Stimulated activated effector memory CD8-positive, alpha-beta T cell treated with anti-CD3 and anti-CD28 coated beads, Interleukin-12 subunit alpha, Interleukin-12 subunit beta, amount 100 ng/mL, for 72 hours (primary cell): ENCODE measurements at regions not wholly inside any gene's neighbourhood (a gene's known extent, or its start where the extent isn't known, plus 50 kb on each side); places are given as distances from the start of the nearest gene placed in this dataset.

Experiments
- ATAC-seq: fragments of 150-1000 bp; cut with Tn5 transposase; 2 replicates; pipeline ENCODE4 v1.10.0; 2021
- DNase-seq, 2 donors: peaks; one replicate each; pipeline ENCODE4 v3.0.0; 2021 to 2022; ENCODE audit warnings: low spot score in 2 of 2
- H3K27ac Mint-ChIP-seq: one replicate; pipeline ENCODE4 v1.8.0; 2022; ENCODE audit warnings: mild to moderate bottlenecking, mixed read lengths
- H3K36me3 Mint-ChIP-seq: one replicate; pipeline ENCODE4 v1.8.0; 2022; ENCODE audit warnings: mild to moderate bottlenecking, mixed read lengths
- H3K4me1 Mint-ChIP-seq: one replicate; pipeline ENCODE4 v1.8.0; 2022; ENCODE audit warnings: mixed read lengths
- H3K4me3 Mint-ChIP-seq: one replicate; pipeline ENCODE4 v1.8.0; 2022; ENCODE audit warnings: mild to moderate bottlenecking, mixed read lengths
- H3K9me3 Mint-ChIP-seq: one replicate; pipeline ENCODE4 v1.8.0; 2022; ENCODE audit warnings: mixed read lengths

- ATAC-seq (no peak), DNase-seq (no peak)
- Mint-ChIP-seq H3K4me3 (no peak overlapping the region), H3K36me3 (no peaks in the 10 kb centered on the region), H3K9me3 (no peaks in the 10 kb centered on the region), H3K4me1 (no peaks in the 10 kb centered on the region), H3K27ac (no peak overlapping the region)
Measured at GRCh38 chr16:16780588-16780987, 401.6 kb downstream of the NPIPA7 start.

- ATAC-seq (no peak), DNase-seq (no peak)
- H3K27ac Mint-ChIP-seq, result no peak overlapping the region
- no peak overlapping the region for H3K4me3 Mint-ChIP-seq
- no peaks in the 10 kb centered on the region for H3K36me3 Mint-ChIP-seq
- no peaks in the 10 kb centered on the region for H3K4me1 Mint-ChIP-seq
- H3K9me3 Mint-ChIP-seq, result no peaks in the 10 kb centered on the region
Measured at GRCh38 chr16:16782153-16782552, 403.2 kb downstream of the NPIPA7 start.

- Mint-ChIP-seq H3K36me3 (no peaks in the 10 kb centered on the region), H3K9me3 (peaks cover 3% of the 10 kb centered on the region), H3K4me3 (no peak overlapping the region), H3K27ac (no peak overlapping the region), H3K4me1 (no peaks in the 10 kb centered on the region)
- ATAC-seq, result no peak
- DNase-seq, result no peak
Measured at GRCh38 chr16:16788004-16788403, 409.1 kb downstream of the NPIPA7 start.

- H3K4me1 Mint-ChIP-seq, result no peaks in the 10 kb centered on the region
- DNase-seq (no peak), ATAC-seq (no peak)
- no peak overlapping the region for H3K4me3 Mint-ChIP-seq
- peaks cover 7% of the 10 kb centered on the region for H3K9me3 Mint-ChIP-seq
- H3K36me3 Mint-ChIP-seq, result no peaks in the 10 kb centered on the region
- H3K27ac Mint-ChIP-seq, result no peak overlapping the region
Measured at GRCh38 chr16:16790597-16790996, 411.7 kb downstream of the NPIPA7 start.

- no peak overlapping the region for H3K27ac Mint-ChIP-seq
- ATAC-seq, result no peak
- DNase-seq, result no peak
- H3K9me3 Mint-ChIP-seq, result peaks cover 7% of the 10 kb centered on the region
- H3K4me3 Mint-ChIP-seq, result no peak overlapping the region
- no peaks in the 10 kb centered on the region for H3K4me1 Mint-ChIP-seq
- no peaks in the 10 kb centered on the region for H3K36me3 Mint-ChIP-seq
Measured at GRCh38 chr16:16791051-16791450, 412.1 kb downstream of the NPIPA7 start.

- H3K4me1 Mint-ChIP-seq, result no peaks in the 10 kb centered on the region
- no peak for ATAC-seq
- H3K36me3 Mint-ChIP-seq, result no peaks in the 10 kb centered on the region
- peaks cover 4% of the 10 kb centered on the region for H3K9me3 Mint-ChIP-seq
- DNase-seq, result no peak
- H3K27ac Mint-ChIP-seq, result no peak overlapping the region
- H3K4me3 Mint-ChIP-seq, result no peak overlapping the region
Measured at GRCh38 chr16:16797239-16797638, 418.3 kb downstream of the NPIPA7 start.

- no peak overlapping the region for H3K27ac Mint-ChIP-seq
- no peaks in the 10 kb centered on the region for H3K36me3 Mint-ChIP-seq
- no peak overlapping the region for H3K4me3 Mint-ChIP-seq
- no peak for DNase-seq
- H3K4me1 Mint-ChIP-seq, result no peaks in the 10 kb centered on the region
- peaks cover 4% of the 10 kb centered on the region for H3K9me3 Mint-ChIP-seq
- no peak for ATAC-seq
Measured at GRCh38 chr16:16798504-16798903, 419.6 kb downstream of the NPIPA7 start.

- no peaks in the 10 kb centered on the region for H3K36me3 Mint-ChIP-seq
- ATAC-seq (no peak), DNase-seq (no peak)
- H3K4me3 Mint-ChIP-seq, result no peak overlapping the region
- H3K9me3 Mint-ChIP-seq, result no peaks in the 10 kb centered on the region
- no peak overlapping the region for H3K27ac Mint-ChIP-seq
- no peaks in the 10 kb centered on the region for H3K4me1 Mint-ChIP-seq
Measured at GRCh38 chr16:16805809-16806208, 426.9 kb downstream of the NPIPA7 start.

- DNase-seq, result no peak
- peaks cover 3% of the 10 kb centered on the region for H3K9me3 Mint-ChIP-seq
- ATAC-seq, result no peak
- no peak overlapping the region for H3K27ac Mint-ChIP-seq
- H3K36me3 Mint-ChIP-seq, result no peaks in the 10 kb centered on the region
- no peak overlapping the region for H3K4me3 Mint-ChIP-seq
- no peaks in the 10 kb centered on the region for H3K4me1 Mint-ChIP-seq
Measured at GRCh38 chr16:16815641-16816040, 436.7 kb downstream of the NPIPA7 start.

- ATAC-seq (no peak), DNase-seq (no peak)
- H3K4me3 Mint-ChIP-seq, result no peak overlapping the region
- peaks cover 12% of the 10 kb centered on the region for H3K9me3 Mint-ChIP-seq
- H3K36me3 Mint-ChIP-seq, result no peaks in the 10 kb centered on the region
- H3K4me1 Mint-ChIP-seq, result no peaks in the 10 kb centered on the region
- no peak overlapping the region for H3K27ac Mint-ChIP-seq
Measured at GRCh38 chr16:16817196-16817595, 438.3 kb downstream of the NPIPA7 start.

GRCh38 chr16:16821261-16821660 is 442.3 kb downstream of the NPIPA7 start:
- no peak overlapping the region for H3K4me3 Mint-ChIP-seq
- ATAC-seq, result no peak
- H3K27ac Mint-ChIP-seq, result no peak overlapping the region
- peaks cover 12% of the 10 kb centered on the region for H3K9me3 Mint-ChIP-seq
- no peaks in the 10 kb centered on the region for H3K4me1 Mint-ChIP-seq
- no peaks in the 10 kb centered on the region for H3K36me3 Mint-ChIP-seq
- DNase-seq, result no peak

GRCh38 chr16:16828913-16829398 is 450.0 kb downstream of the NPIPA7 start:
- ATAC-seq (no peak), DNase-seq (no peak)
- H3K9me3 Mint-ChIP-seq, result no peaks in the 10 kb centered on the region

GRCh38 chr16:16830401-16830800 is 451.5 kb downstream of the NPIPA7 start:
- Mint-ChIP-seq H3K27ac (no peak overlapping the region), H3K4me3 (no peak overlapping the region), H3K36me3 (no peaks in the 10 kb centered on the region), H3K4me1 (no peaks in the 10 kb centered on the region), H3K9me3 (peaks cover 3% of the 10 kb centered on the region)
- ATAC-seq (no peak), DNase-seq (no peak)

More at GRCh38 chr16:16828913-16829398, 450.0 kb downstream of the NPIPA7 start:
- no peaks in the 10 kb centered on the region for H3K36me3 Mint-ChIP-seq
- no peak overlapping the region for H3K27ac Mint-ChIP-seq
- H3K4me1 Mint-ChIP-seq, result no peaks in the 10 kb centered on the region
- no peak overlapping the region for H3K4me3 Mint-ChIP-seq

GRCh38 chr16:16830973-16831372 is 452.0 kb downstream of the NPIPA7 start:
- H3K36me3 Mint-ChIP-seq, result no peaks in the 10 kb centered on the region
- H3K9me3 Mint-ChIP-seq, result peaks cover 3% of the 10 kb centered on the region
- H3K4me3 Mint-ChIP-seq, result no peak overlapping the region
- ATAC-seq (no peak), DNase-seq (no peak)
- no peak overlapping the region for H3K27ac Mint-ChIP-seq
- H3K4me1 Mint-ChIP-seq, result no peaks in the 10 kb centered on the region

GRCh38 chr16:16833165-16833564 is 454.2 kb downstream of the NPIPA7 start:
- Mint-ChIP-seq H3K4me3 (no peak overlapping the region), H3K4me1 (no peaks in the 10 kb centered on the region), H3K36me3 (no peaks in the 10 kb centered on the region), H3K27ac (no peak overlapping the region), H3K9me3 (peaks cover 3% of the 10 kb centered on the region)
- ATAC-seq (peak; percentile 55), DNase-seq (no peak)

- DNase-seq, result no peak
- no peaks in the 10 kb centered on the region for H3K36me3 Mint-ChIP-seq
- no peaks in the 10 kb centered on the region for H3K9me3 Mint-ChIP-seq
- H3K4me3 Mint-ChIP-seq, result no peak overlapping the region
- ATAC-seq, result no peak
- no peak overlapping the region for H3K27ac Mint-ChIP-seq
- no peaks in the 10 kb centered on the region for H3K4me1 Mint-ChIP-seq
Measured at GRCh38 chr16:16850274-16850673, 471.3 kb downstream of the NPIPA7 start.

GRCh38 chr16:16857012-16857411 is 478.1 kb downstream of the NPIPA7 start:
- ATAC-seq (no peak), DNase-seq (no peak)
- H3K4me3 Mint-ChIP-seq, result no peak overlapping the region
- no peaks in the 10 kb centered on the region for H3K4me1 Mint-ChIP-seq
- no peak overlapping the region for H3K27ac Mint-ChIP-seq
- H3K36me3 Mint-ChIP-seq, result no peaks in the 10 kb centered on the region
- H3K9me3 Mint-ChIP-seq, result no peaks in the 10 kb centered on the region
